Activated CD4-positive, alpha-beta memory T cell treated with anti-CD3 and anti-CD28 coated beads, Interleukin-2, amount 10 ng/mL, durations not matched to agents 7 days and 5 days (primary cell): ENCODE measurements at regions not wholly inside any gene's neighbourhood (a gene's known extent, or its start where the extent isn't known, plus 50 kb on each side); places are given as distances from the start of the nearest gene placed in this dataset.

Experiments used
- CTCF ChIA-PET: fragments of 350-600 bp; sonication (Branson Sonifier 250); formaldehyde crosslinking; loops from one replicate; lab custom pipeline; 2021; ENCODE audit warnings: antibody characterized with exemption, inconsistent platforms; lab: Charles Lee
- POLR2A ChIA-PET: fragments of 350-600 bp; sonication (Branson Sonifier 250); formaldehyde crosslinking; loops from one replicate; lab custom pipeline; 2021; ENCODE audit warnings: antibody characterized with exemption; lab: Charles Lee
- DNase-seq: peaks from one replicate; pipeline ENCODE4 v3.0.0-alpha.2; 2020
- H3K27ac Mint-ChIP-seq: one replicate; pipeline ENCODE4 v1.8.0; 2021; ENCODE audit warnings: mild to moderate bottlenecking, mixed read lengths
- H3K27me3 Mint-ChIP-seq: one replicate; pipeline ENCODE4 v1.8.0; 2021; ENCODE audit warnings: mixed read lengths
- H3K36me3 Mint-ChIP-seq: one replicate; pipeline ENCODE4 v1.8.0; 2021; ENCODE audit warnings: low read depth, mixed read lengths
- H3K4me1 Mint-ChIP-seq: one replicate; pipeline ENCODE4 v1.8.0; 2021; ENCODE audit warnings: mixed read lengths
- H3K4me3 Mint-ChIP-seq: one replicate; pipeline ENCODE4 v1.8.0; 2021; ENCODE audit warnings: mild to moderate bottlenecking, mixed read lengths
- H3K9me3 Mint-ChIP-seq: one replicate; pipeline ENCODE4 v1.8.0; 2021; ENCODE audit warnings: mixed read lengths

DNA sequence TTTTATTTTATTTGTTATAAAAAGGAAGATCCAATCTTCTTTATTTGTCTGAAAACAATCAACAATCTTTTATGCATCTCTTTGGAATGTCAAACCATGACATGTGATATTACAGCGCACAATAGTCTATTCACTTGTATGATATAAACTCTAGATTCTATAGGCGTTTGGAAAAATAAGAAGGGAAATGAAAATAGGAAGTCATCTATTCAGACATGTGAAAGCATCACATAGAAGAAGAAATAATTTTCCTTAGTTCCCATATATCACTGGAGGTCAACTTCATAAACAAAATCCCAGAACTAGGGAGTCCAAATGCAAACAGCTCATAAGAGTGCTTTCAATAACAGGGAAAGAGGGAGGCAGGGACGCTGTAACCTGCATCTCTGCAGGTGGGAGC lies 139.5 kb upstream of the RASGEF1B start:
- Mint-ChIP-seq H3K9me3 (no peaks in the 10 kb centered on the region), H3K27me3 (peaks cover 3% of the 10 kb centered on the region), H3K27ac (no peak overlapping the region), H3K36me3 (no peaks in the 10 kb centered on the region), H3K4me1 (peaks cover 2% of the 10 kb centered on the region), H3K4me3 (no peak overlapping the region)
- CTCF ChIA-PET = no interaction called here
- POLR2A ChIA-PET = no interaction called here
- DNase-seq = no peak

DNA sequence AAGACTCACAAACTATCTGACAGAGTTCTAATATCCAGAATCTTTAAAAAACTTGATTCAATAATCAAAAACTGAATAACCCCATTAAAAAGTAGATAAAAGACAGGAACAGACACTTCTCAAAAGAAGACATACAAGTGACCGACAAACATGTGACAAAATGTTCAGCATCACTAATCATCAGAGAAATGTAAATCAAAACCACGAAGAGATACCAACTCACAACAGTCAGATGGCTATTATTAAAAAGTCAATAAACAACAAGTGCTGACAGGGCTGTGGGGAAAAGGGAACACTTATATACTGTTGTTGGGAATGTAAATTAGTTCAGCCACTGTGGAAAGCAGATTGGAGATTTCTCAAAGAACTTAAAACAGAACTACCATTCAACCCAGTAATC lies 138.1 kb upstream of the RASGEF1B start:
- no peak overlapping the region for H3K27ac Mint-ChIP-seq
- peaks cover 2% of the 10 kb centered on the region for H3K4me1 Mint-ChIP-seq
- no peak overlapping the region for H3K4me3 Mint-ChIP-seq
- H3K9me3 Mint-ChIP-seq = no peaks in the 10 kb centered on the region
- H3K36me3 Mint-ChIP-seq = no peaks in the 10 kb centered on the region
- H3K27me3 Mint-ChIP-seq = peaks cover 3% of the 10 kb centered on the region
- CTCF ChIA-PET = no interaction called here
- DNase-seq = no peak
- POLR2A ChIA-PET = no interaction called here

GRCh38 chr4:81607950-81608349 lies 136.2 kb upstream of the RASGEF1B start:
- ChIA-PET POLR2A (no interaction called here), CTCF (no interaction called here)
- H3K36me3 Mint-ChIP-seq = no peaks in the 10 kb centered on the region
- H3K27me3 Mint-ChIP-seq = peaks cover 3% of the 10 kb centered on the region
- no peak for DNase-seq
- H3K4me1 Mint-ChIP-seq = peaks cover 2% of the 10 kb centered on the region
- no peaks in the 10 kb centered on the region for H3K9me3 Mint-ChIP-seq
- no peak overlapping the region for H3K4me3 Mint-ChIP-seq
- no peak overlapping the region for H3K27ac Mint-ChIP-seq

DNA sequence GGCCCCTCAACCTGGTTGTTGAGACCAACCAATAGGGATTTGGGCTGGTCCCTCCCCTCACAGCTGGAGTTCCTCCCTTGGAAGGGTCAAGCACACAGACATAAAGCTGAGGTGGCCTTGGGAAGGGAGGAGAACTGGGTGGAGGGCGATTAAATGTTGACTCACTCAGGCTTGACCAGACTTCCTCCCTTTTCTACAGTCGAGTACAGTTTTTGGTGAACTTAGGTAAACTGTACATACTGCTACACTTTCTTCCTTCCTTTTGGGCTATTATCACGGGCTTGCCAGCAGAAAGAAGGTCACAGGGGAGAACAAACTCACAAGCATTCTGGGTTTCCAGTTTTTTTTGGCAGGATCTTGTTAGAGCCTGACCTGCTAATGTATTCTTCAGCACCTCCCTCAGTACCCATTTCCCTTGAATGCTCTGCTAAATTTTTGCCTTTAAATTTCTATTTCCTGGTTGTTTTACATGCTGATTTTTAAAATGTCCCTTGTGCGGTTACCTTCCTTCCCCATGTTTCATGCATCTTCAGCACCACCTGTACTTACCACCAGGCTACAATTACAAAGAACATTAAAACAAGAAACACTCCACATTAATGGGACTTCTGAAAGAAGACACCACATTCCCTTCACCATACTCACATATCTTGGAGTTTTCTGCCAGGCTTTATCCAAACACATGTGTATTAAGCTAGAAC lies 135.2 kb upstream of the RASGEF1B start:
- ChIA-PET CTCF (no interaction called here), POLR2A (no interaction called here)
- no peaks in the 10 kb centered on the region for H3K36me3 Mint-ChIP-seq
- no peaks in the 10 kb centered on the region for H3K9me3 Mint-ChIP-seq
- H3K4me3 Mint-ChIP-seq = no peak overlapping the region
- H3K4me1 Mint-ChIP-seq = peaks cover 2% of the 10 kb centered on the region
- peaks cover 3% of the 10 kb centered on the region for H3K27me3 Mint-ChIP-seq
- no peak for DNase-seq
- H3K27ac Mint-ChIP-seq = no peak overlapping the region

- peaks cover 2% of the 10 kb centered on the region for H3K4me1 Mint-ChIP-seq
- no peak for DNase-seq
- POLR2A ChIA-PET = no interaction called here
- H3K27me3 Mint-ChIP-seq = peaks cover 3% of the 10 kb centered on the region
- no peaks in the 10 kb centered on the region for H3K36me3 Mint-ChIP-seq
- no peak overlapping the region for H3K27ac Mint-ChIP-seq
- H3K4me3 Mint-ChIP-seq = no peak overlapping the region
- H3K9me3 Mint-ChIP-seq = no peaks in the 10 kb centered on the region
- CTCF ChIA-PET = no interaction called here
Observed at GRCh38 chr4:81606166-81606565, 134.5 kb upstream of the RASGEF1B start.

GRCh38 chr4:81605271-81605670 lies 133.6 kb upstream of the RASGEF1B start:
- Mint-ChIP-seq H3K4me1 (peaks cover 2% of the 10 kb centered on the region), H3K27ac (no peak overlapping the region), H3K4me3 (no peak overlapping the region), H3K27me3 (peaks cover 1% of the 10 kb centered on the region), H3K9me3 (no peaks in the 10 kb centered on the region), H3K36me3 (no peaks in the 10 kb centered on the region)
- ChIA-PET CTCF (no interaction called here), POLR2A (no interaction called here)
- DNase-seq = no peak

GRCh38 chr4:81604683-81605218 lies 133.0 kb upstream of the RASGEF1B start:
- ChIA-PET CTCF (no interaction called here), POLR2A (no interaction called here)
- H3K9me3 Mint-ChIP-seq = no peaks in the 10 kb centered on the region

DNA sequence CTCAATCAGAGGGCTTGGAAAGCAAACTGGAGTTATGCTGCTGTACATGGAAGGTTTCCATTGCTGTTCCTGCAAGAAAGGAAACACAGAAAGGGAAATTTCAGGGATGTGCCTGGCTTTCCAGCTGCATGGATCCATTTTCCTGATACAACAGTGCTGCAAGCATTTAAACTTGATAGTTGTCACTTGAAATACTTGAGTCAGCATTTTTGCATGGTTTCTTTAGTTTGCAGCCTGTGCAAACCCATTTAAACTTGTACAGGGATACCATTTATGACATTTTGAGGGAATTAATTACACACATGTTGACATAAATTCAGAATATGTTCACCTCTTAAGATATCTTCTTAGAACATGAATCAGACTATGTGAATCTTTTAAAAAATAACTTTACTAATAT lies 131.1 kb upstream of the RASGEF1B start:
- Mint-ChIP-seq H3K4me3 (no peak overlapping the region), H3K27me3 (peaks cover 3% of the 10 kb centered on the region), H3K36me3 (no peaks in the 10 kb centered on the region), H3K27ac (no peak overlapping the region), H3K9me3 (no peaks in the 10 kb centered on the region), H3K4me1 (peaks cover 2% of the 10 kb centered on the region)
- no peak for DNase-seq
- CTCF ChIA-PET = no interaction called here
- POLR2A ChIA-PET = no interaction called here

More at GRCh38 chr4:81604683-81605218, 133.0 kb upstream of the RASGEF1B start:
- no peak for DNase-seq
- Mint-ChIP-seq H3K27me3 (peaks cover 3% of the 10 kb centered on the region), H3K27ac (no peak overlapping the region), H3K36me3 (no peaks in the 10 kb centered on the region), H3K4me3 (no peak overlapping the region), H3K4me1 (peaks cover 2% of the 10 kb centered on the region)

DNA sequence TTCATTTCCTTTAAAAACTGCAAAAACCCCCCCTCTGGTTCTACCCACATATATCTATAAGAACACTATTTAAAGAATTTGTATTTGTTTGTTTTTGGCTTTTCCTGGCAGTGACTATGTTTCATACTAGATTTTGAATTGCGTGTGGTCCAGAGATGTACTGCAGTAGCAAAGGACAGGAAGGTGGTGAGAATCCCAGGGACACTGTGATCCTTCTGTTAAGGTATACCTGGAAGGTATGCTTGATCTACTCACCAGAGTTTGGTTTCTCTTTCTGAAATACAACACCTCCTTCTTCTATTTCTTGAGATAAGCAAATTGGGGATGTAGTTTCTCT lies 129.6 kb upstream of the RASGEF1B start:
- no peak overlapping the region for H3K27ac Mint-ChIP-seq
- POLR2A ChIA-PET = no interaction called here
- H3K4me1 Mint-ChIP-seq = no peaks in the 10 kb centered on the region
- CTCF ChIA-PET = no interaction called here
- peaks cover 3% of the 10 kb centered on the region for H3K27me3 Mint-ChIP-seq
- DNase-seq = no peak
- H3K4me3 Mint-ChIP-seq = no peak overlapping the region
- no peaks in the 10 kb centered on the region for H3K36me3 Mint-ChIP-seq
- H3K9me3 Mint-ChIP-seq = no peaks in the 10 kb centered on the region

DNA sequence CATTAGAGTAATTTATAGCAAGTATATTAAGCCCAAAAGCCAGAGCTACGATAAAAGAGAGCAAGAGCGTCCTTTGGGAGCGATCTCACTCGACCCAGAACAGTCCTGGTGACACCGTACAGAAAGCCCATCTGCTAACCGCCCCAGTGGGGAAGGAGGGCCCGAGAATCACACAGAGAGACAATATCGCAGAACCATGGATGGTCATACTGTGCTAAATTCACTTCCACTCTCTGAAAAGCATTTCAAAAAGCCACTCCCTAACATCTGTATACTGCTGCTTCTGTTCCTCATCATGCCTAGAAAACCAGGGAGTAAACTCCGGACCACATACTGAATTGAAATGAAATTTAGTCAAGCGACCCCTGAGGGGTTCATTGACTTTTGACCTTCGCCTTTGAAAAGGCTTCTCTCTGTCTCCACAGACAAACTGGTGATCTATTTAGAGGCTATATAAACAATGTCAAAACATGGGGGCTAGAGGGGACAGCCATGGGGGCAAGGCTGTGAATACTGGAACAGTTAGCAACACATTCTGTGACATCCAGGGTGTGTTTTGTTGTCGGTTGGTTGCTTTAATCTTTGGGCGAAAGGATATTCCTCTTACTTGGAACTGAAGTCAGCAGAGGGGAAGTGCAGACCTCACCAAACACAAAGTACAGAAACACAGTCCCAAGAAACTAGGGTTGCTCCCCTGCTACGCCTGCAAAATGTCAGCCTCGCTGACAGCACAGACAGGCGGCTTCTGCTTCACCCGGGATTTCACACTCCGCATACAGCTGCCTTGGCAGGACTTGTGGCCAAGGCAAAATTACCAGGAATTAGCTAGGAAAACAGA lies 129.0 kb upstream of the RASGEF1B start:
- CTCF ChIA-PET = no interaction called here
- Mint-ChIP-seq H3K27ac (no peak overlapping the region), H3K36me3 (no peaks in the 10 kb centered on the region), H3K4me3 (no peak overlapping the region), H3K4me1 (no peaks in the 10 kb centered on the region), H3K27me3 (peaks cover 3% of the 10 kb centered on the region), H3K9me3 (no peaks in the 10 kb centered on the region)
- POLR2A ChIA-PET = no interaction called here
- DNase-seq = no peak

DNA sequence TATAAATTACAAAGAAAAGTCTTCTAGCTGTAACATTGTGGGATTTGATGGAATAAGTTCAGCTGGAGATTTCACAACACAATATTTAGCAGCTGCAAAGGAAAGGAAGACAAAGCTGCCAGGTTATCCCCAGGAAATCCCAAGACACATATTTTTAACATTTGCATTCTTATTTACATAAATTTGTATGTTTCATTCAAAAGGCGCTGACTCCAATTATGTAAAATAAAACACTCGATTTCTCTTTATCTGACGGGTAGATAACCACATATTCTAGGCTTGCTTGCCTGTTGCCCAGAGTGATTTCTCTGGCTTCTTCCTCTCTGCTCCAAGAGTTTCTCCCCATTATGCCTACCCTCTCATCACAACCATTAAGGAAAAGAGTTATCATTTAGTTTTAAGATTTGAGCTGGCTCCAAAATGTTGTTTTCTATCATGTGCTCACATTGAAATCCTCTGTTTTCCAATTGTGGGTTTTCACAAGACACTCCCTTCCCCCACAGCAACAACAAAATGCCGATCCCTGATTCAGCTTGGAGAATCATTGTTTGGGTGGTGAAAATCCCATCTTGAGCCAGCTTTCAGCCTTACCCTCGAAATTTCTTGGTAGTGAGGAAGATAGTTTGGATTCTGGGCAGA lies 128.2 kb upstream of the RASGEF1B start:
- Mint-ChIP-seq H3K4me3 (no peak overlapping the region), H3K27ac (no peak overlapping the region), H3K9me3 (no peaks in the 10 kb centered on the region), H3K27me3 (peaks cover 3% of the 10 kb centered on the region), H3K4me1 (no peaks in the 10 kb centered on the region), H3K36me3 (no peaks in the 10 kb centered on the region)
- CTCF ChIA-PET = no interaction called here
- no peak for DNase-seq
- POLR2A ChIA-PET = no interaction called here

DNA sequence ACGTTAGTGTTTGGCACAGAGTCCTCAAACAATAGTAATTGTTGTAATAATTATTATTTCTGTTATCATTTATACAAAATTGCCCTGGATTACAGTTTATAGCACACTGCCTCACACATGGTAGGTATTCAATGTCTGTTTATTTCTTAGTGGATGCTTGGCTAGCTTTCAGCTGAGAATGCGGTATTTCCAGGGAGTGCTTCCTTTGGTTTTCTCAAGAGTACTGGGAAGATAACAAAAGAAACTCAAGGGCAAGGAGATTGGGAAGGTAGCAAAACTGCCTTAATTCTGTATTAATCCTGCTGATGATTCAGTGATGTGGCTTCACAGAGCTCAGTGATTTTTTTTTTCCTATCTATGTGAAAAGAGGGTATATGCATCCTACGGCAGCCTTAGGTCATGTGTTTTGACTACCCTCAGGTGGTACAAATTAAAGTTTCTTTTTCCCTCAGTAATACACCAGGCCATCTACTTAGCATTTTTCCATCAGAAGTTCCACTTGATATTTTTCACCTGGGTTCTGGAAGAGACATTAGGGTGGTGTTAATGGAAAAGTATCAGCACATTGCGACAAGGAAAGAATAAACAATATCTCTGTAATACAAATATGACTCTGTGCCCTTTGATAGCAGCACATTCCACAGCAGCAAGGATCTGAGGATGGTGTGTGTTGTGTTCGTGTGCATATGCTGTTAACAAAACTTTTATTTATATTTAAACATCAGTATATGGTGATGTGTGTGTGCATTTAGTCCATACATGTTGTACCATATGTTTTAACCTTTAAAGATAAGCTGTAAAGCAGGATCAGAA lies 124.3 kb upstream of the RASGEF1B start:
- no peaks in the 10 kb centered on the region for H3K36me3 Mint-ChIP-seq
- no peak for DNase-seq
- ChIA-PET CTCF (no interaction called here), POLR2A (no interaction called here)
- H3K27ac Mint-ChIP-seq = no peak overlapping the region
- H3K4me1 Mint-ChIP-seq = no peaks in the 10 kb centered on the region
- no peaks in the 10 kb centered on the region for H3K9me3 Mint-ChIP-seq
- H3K4me3 Mint-ChIP-seq = no peak overlapping the region
- peaks cover 3% of the 10 kb centered on the region for H3K27me3 Mint-ChIP-seq

- H3K27ac Mint-ChIP-seq = no peak overlapping the region
- POLR2A ChIA-PET = no interaction called here
Observed at GRCh38 chr4:81595287-81595686, 123.6 kb upstream of the RASGEF1B start.

More at GRCh38 chr4:81595287-81595686, 123.6 kb upstream of the RASGEF1B start:
- CTCF ChIA-PET = no interaction called here
- no peaks in the 10 kb centered on the region for H3K9me3 Mint-ChIP-seq
- no peaks in the 10 kb centered on the region for H3K4me1 Mint-ChIP-seq
- H3K36me3 Mint-ChIP-seq = no peaks in the 10 kb centered on the region
- peaks cover 3% of the 10 kb centered on the region for H3K27me3 Mint-ChIP-seq
- no peak overlapping the region for H3K4me3 Mint-ChIP-seq
- no peak for DNase-seq
